GM18868 (cell line): ENCODE measurements at regions not wholly inside any gene's neighbourhood (a gene's known extent, or its start where the extent isn't known, plus 50 kb on each side); places are given as distances from the start of the nearest gene placed in this dataset.
A peak's percentile ranks its signal among the peaks of the same experiment; 100 is the strongest.

Experiments
- ATAC-seq: cut with Tn5 transposase; IDR thresholded peaks from one replicate; pipeline ENCODE4 v1.9.1; 2021; ENCODE audit warnings: mild to moderate bottlenecking, moderate library complexity; ENCODE audit not compliant: unreplicated experiment

DNA sequence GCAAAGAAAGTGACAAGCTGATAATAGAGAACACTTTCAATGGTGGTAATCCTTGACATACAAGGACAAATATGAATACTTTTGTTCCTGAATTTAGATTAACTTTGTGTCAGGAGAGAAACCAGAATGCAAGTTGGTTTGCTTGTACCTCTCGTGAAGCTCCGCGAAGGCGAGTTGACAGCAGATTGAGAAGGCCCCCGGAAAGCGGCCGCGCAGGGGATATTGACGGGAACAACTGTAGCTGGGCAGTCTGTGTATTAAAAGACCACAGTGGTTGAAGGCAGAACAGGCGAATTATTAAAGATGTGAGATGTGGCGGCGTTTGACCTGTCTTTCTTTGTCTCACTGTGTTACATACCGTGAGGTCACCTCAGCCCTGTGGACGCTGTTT, 175.8 kb upstream of the RALGAPA2 start:
- ATAC-seq, result no peak

DNA sequence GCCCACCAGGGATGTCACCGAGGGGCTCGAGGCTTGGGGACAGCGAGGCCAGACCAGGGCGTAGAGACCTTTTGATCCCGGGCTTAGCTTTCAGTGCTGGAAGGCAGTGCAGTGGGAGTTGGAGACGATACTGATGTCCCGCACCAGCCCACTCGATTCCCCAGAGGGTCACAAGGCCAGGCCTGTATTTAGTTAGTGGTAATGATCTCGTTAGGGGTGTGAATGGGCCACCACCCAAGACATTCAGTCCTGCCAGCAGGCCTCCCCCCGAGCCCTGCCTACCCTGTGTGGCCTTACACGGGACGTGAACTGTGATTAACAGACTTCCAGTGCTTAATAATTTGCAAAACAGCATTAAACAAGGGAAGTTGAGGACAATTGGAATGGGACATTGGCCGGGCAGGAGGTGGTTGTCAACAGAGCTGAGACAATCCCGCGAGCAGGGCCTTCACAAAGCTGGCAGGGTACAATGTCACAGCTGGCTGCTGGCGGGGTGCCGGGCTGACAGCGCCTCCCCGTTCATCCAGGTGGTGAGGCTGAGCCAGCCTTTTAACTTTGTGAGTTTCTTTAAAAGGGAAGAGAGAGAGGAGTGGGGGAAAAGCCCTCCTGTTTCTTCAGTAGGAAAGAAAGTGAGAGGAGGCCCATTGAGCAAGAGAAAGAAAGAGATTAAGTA, 175.3 kb upstream of the RALGAPA2 start:
- no peak for ATAC-seq

DNA sequence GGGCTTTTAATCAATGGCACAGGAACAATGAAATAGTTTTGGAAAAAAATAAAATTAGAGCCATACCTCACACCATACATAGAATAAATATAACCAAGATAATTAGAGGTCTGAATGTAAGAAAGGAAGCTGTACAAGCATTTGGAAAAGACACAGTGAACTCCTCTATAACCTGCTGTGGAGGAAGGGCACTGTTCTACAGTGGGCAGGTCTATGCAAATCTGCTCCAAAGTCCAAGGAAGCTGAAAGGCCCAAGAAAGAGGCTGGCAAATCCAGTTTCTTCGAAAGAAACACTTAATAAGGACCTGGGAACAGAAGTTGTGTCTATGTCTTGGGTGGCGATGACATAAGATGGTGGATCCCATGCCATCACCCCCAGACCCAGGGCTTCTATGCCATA, 169.4 kb upstream of the RALGAPA2 start:
- no peak for ATAC-seq

DNA sequence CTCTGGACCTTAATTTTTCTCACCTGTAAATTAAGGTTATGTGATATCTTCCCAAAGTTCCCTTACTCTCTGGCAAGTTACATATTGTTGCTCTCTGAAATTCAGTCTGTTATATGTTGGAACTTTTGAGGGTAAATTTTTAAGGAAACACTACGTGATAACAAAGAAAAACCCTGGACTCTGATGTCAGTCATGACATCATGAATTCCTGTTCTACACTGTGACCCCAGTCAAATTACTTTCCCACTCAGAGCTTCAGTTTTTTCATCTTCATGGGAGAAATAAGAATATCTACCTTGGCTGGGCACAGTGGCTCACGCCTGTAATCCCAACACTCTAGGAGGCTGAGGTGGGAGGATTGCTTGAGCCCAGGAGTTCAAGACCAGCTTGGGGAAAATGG, 164.6 kb upstream of the RALGAPA2 start:
- no peak for ATAC-seq

DNA sequence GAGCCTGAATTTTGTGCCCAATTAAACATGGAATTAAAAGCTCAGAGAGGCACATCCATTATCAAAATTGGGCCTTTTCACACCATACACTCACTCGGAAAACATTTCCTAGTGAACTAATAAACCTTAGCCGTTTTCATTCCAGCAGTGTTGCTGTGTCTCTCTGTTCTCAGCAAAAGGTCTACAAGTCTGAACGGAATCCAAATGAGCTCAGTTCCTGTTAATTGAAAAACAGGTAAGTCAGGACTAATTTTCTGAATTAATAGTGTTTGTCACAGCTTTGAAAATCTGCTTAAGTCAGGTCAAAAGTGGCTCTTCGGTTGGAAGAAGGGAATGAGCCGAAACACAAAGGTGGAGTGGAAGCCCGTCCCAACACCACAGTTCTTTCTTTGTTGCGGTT, 163.3 kb upstream of the RALGAPA2 start:
- ATAC-seq, result no peak

DNA sequence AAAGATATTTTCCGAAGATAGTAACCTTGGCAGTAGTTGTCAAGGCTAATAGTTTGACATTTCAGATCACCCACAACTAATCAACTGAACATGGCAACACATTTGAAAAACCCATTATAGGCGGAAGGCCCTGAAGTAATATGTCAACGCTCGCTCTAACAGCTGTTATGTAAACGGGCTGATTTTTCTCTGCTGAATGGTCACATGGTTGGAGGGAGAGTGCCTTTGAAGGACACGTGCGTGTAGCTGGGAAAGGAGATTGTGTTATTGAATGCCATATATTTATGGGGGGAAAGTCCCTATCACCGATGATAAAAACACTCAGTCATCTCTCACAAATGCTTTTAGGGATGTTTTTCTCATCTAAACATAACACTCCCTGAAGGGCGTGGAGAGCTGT, 160.0 kb upstream of the RALGAPA2 start:
- ATAC-seq, result no peak

DNA sequence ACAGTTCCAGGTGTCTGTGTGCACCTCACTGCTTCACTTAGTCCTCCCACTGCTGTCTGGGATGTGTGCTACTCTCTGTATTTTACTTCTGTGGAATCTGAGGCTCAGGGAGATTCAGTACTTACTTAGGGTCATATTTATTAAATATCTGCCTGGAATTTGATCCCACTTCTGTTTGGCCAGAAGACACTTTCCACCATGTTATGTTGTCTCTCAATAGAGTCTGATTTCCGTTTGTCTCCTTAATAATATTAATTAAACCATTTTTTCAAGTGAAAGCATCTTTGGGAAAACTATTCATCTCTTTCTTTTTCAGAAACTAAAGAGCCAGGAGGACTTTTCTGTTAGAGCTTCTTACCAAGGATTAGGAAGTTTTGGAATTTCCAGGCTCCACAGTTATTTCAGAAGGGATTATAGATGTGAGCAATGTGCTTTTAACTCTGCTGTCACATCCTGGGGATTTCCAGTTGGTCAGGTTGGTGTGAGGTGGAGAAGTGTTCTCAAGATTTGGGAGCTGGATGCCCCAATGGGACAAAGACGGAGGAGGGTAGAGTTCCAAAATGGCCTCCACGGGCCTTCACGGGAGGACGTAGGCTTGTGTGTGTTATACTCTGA, 156.8 kb upstream of the RALGAPA2 start:
- no peak for ATAC-seq

DNA sequence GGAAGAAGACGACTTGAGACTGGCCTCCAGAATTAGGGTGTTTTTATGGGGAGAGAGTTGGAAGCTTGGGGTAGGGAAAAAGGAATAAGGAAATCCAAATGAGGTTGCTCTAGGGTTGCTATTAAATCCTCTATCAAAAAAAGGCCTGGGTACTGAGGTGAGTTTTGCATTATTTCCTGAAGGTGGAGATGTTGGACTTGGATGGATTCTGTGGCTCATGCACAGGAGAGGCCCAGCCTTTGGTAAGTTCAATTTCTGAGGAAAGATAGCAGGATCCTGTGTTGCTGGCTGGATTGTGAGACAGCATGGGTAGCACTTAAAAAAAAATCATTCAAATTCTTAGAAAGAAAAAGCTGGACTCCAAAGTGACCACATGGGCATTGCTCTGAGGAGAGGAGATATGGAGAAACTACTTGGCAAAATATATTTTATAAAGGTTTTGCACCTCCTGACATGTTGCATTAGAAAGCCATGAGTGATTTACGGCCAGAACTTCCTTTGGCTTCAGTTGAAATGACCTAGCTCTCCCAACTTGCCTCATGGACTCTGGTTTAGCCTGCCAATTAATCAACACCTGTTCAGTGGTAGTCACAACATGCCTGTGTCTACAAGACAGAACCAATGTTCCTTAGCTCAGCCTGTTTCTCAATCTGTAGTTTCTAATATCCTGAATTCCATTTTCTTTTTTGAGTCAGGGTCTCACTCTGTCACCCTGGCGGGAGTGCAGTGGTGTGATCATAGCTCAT, 152.1 kb upstream of the RALGAPA2 start:
- ATAC-seq, result no peak

DNA sequence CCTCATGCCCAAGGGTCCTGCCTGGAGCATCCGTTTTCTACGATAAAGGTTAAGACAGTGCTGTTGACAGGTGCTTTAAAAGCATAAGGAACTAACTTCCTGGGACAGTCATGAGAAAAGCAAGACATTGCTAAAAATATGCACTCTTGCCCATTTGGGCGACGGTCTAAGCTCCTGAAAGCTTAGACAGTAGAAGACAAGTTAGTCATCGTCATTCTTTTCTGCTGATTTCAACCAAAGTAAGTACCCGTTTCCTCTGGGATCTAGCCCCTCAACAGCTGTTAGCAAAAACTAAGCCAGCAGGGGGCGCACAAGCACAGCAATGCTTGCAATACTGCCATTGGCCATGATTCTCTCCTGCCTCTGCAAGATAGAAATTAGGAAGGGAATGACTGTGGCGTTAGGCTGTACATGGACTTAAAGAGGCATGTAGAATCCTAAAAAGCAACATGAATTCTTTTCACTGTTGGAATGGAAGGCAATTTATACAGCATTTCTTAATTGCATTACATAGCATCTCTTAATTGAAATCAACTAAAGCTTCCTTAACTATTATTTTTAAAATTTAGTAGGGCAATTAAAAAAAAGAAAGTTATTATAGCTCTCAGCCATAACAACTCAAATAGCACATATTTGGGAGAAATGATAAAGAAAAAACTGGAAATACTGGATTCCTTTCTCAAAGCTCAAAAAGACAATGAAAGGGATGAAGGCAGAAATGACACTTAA, 147.8 kb upstream of the RALGAPA2 start:
- ATAC-seq, result peak; percentile 92

DNA sequence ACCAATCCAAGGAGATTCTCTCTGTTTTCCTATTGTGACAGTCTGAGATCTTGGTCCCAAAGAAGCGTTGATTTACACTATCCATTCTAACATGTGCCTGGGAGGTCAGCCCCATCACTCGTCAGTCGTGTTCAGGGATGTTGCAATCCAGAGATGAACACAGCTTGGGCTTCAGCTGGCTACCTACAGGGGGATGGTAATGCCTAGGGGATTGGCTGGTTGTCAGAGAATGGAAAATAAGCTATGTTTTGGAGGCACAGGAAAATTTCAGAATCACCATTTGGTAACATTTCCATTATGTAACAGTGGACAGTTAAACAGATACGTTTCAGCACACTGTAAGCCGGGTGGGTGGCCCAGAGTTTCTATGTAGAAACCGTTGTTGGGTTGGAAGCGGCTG, 147.1 kb upstream of the RALGAPA2 start:
- no peak for ATAC-seq

DNA sequence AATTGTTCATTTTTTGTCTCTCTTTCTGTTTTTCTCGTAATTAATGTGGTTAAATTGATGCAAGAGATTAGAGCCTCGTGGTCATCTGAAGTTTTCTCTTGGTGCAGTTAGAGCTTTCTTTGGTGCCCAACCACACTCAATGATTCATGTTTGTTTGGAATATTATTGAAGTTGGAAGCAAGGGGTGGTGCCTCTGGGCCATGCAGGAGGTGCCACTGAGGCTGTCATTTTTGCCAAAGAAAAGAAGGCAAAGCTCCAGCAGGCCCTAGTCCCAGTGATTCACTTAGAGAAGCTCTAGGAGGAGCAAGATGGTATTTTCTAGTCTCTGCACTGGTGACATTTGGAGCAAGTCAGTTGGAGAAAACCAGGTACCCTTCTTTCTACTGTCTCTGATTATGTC, 144.5 kb upstream of the RALGAPA2 start:
- ATAC-seq, result no peak

DNA sequence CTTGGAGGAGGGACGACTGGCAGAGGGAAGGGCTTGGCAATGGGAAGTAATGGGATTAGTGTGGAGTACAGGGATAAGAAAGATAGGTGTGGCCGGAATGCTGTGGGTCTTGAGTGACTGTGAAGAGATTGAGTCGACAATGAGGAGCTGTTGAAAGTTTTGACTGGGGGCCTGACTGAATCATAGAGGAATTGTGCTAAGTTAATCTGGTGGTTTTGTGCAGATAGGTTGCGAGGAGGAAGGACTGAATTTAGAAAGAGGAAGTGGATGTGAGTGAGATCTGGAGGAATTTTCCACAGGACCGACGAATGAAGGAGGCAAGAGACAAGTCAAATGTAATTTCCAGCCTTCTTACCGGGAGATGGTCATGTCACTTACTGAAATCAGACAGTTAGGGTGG, 143.9 kb upstream of the RALGAPA2 start:
- no peak for ATAC-seq

DNA sequence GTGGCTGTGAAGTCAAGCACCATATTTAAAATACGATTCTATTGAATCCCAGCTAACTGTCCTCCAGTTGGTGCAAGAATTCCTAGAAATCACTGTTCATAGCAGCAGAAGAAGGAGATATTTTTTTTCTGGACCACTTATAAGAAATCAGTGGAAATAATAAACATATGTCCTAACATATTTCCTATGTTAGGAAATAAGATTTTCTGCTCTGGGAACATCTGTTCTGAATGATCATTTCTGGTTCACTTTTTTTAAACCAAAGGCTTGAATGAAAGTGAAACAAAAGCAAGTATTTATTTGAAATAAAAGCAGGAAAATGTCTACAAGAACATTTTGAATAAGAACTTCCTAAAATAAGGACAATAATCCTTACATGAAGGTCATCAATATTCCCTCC, 138.9 kb upstream of the RALGAPA2 start:
- ATAC-seq, result no peak

DNA sequence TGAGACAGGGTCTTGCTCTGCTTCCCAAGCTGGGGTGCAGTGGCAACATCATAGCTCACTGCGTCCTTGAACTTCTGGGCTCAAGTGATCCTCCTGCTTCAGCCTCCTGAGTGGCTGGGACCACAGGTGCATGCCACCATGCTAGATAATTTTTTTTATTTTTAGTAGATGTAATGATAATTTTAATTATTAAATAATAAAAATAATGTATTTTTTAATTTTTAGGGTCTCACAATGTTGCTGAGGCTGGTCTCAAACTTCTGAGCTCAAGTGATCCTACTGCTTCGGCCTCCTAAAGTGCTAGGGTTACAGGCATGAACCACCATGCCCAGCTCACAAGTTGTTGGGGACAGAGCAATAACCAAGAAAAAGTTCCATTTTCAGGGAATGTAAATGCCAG, 138.0 kb upstream of the RALGAPA2 start:
- ATAC-seq, result no peak

DNA sequence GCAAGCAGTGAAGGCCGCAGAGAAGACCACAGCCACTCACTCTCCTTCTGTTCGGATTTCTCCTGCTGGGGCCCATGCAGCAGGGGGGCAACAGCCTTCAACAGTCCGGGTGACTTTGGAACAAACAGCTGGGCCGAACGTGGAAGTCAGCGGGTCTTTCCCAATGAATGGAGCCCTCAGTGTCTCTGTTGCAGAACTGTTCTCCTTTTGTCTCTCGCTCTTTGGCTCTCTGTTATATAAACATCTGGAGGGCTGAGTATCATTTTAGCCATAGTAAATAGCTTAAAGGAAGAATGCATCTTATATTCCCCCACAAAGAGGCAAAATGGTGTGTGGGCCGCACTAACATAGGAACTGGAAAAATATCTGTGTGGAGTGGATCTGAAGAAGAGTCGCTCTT, 136.7 kb upstream of the RALGAPA2 start:
- no peak for ATAC-seq

DNA sequence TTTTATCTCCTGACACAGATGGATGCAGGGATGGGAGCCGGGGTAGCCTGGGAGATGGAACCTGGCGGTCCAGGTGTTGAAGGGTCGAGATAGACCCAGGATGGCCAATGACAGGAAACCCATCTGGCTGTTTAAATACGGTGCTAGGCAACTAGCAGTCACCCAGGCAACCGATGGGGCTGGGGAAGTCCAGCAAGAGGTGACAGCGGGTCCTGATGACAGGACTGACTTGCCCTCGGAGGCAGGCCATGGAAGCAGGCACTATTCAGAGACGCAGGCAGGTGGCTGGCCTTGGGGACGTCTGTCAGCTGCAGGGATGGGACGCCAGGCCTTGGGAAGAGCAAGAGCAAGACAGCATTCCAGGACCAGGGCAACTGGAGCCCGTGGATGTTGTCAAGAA, 135.4 kb upstream of the RALGAPA2 start:
- no peak for ATAC-seq

DNA sequence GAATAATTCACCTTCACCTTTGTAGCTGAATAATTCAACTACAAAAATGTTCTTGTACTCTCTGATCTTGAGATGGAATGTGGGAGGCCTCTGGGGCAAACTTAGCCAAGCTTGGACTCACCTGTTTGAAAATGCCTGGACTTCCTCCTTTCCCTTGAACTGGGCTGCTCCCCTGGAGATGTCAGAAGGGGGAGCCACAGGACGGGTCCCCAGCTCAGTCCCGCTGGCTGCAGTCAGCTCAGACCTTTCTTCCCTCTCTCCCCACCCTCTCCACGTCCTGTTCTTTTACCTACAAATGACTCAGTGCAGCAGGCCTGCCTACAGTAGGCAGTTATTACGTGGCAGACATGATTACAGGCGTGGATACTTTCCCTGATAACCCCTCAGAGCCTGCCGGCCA, 131.5 kb upstream of the RALGAPA2 start:
- ATAC-seq, result no peak

DNA sequence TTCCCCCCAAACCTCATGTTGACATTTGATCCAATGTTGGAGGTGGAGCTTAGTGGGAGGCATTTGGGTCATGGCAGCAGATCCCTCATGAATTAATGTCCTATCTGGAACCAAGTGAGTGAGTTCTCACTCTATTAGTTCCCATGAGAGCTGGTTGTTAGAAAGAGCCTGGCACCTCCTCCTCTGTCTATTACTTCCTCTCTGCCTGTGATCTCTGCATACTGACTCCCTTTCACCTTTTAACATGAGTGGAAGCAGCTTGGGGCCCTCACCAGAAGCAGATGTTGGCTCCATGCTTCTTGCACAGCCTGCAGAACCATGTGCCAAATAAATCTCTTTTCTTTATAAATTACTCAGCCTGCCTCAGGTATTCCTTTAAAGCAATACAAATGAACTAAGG, 127.3 kb upstream of the RALGAPA2 start:
- ATAC-seq, result no peak

DNA sequence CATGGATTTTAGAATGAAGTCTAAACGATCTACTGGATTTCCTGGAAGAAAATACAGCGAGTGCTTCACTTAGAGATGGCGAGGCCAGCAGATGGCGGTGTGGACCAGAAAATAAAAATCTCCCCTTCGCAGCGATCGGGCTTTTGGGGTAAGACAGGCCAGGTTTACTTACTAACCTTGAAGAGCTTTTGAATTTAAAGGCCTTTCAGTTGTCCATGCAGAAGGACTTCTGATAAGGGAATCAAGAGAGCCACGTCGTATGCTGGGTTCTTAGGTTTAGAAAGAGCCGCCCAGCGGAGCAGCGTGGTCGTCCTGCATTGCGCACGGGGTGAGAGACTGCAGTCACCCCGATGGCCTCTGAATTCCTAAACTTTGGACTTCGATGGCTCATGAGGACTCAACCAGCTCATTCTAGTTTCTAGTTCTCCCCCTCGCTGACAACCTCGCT, 125.2 kb upstream of the RALGAPA2 start:
- ATAC-seq, result no peak

DNA sequence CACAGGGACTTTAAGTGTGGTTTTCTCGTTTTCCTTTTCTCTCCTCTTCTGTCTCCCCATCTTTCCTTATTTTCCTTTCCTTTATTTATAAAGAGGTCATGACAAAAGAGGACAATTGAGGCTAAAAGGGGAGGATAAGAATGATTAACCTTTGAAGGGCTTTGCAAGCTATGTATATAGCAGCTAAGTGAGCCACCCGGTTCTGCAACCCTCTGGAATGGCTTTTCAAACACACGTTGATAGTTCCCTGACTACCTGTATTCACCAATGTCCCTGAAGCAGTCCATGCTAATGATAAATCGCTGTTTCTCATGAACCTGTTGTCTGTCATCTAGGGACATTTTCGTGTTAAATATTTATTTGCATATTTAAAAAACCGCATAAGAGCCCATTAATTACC, 124.4 kb upstream of the RALGAPA2 start:
- no peak for ATAC-seq

DNA sequence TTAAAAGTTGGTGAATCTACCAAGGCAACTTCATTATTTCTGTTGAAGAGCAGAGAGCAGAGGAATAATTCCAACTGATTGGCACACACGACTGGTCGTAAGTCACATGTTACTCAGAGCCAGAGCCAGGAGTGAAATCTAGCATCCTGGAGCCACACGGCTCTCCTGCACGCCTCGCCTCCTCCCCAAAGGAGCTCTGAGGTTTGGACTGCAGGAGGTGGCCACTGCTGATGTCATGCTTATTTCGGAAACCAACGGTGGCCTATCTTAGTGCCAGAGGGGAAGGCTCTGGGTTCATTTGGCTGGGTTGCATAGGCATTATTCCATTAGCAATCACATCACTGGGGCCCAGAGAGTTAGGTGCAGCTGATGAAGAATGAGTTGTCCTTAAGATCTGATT, 123.5 kb upstream of the RALGAPA2 start:
- no peak for ATAC-seq

DNA sequence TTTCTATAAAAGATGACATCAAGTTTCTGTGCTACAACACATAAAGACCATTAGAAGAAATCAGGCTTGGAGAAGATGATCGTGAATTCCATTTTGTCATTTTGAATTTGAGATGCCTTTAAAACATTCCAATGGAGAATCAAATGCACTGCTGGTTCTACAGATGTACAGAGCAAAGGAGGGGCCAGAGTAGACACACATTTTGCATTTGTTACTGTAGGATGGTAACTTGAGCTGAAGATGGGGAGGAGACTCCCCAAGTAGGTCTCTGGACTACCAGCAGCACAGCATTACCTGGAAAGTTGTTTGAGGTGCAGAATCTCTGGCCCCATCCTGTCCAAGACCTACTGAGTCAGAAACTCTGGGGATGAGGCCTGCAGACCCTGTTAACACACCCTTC, 121.6 kb upstream of the RALGAPA2 start:
- no peak for ATAC-seq
